ENCODE measurements at regions not wholly inside any gene's neighbourhood (a gene's known extent, or its start where the extent isn't known, plus 50 kb on each side); places are given as distances from the start of the nearest gene placed in this dataset.
A peak's percentile ranks its signal among the peaks of the same experiment; 100 is the strongest.

DNA sequence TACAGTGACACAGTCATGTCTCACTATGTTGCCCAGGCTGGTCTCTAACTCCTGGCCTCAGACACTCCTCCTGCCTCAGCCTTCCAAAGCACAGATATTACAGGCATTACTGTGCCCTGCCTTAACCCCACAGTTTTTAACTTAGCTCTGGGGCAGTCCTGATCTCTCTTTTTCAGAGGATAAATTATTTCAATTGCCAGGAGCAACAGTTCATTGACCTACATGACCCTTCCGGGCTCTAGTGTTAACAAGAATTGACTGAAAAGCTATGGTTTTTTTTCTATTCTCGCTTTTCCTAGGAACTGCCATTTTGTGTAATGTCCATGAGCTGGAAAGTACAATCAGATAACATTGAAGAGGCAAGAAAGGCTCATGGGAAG, 92.8 kb downstream of the HNRNPLL start:
- Mint-ChIP-seq H3K27ac (no peak overlapping the region), H3K27me3 (peaks cover 2% of the 10 kb centered on the region), H3K4me1 (peaks cover 4% of the 10 kb centered on the region), H3K36me3 (no peaks in the 10 kb centered on the region), H3K4me3 (no peak overlapping the region), H3K9me3 (peaks cover 4% of the 10 kb centered on the region)
- ATAC-seq (ENCODE audit: low read depth) = no peak
- DNase-seq (ENCODE audit: low spot score in 2 of 2) = no peak

DNA sequence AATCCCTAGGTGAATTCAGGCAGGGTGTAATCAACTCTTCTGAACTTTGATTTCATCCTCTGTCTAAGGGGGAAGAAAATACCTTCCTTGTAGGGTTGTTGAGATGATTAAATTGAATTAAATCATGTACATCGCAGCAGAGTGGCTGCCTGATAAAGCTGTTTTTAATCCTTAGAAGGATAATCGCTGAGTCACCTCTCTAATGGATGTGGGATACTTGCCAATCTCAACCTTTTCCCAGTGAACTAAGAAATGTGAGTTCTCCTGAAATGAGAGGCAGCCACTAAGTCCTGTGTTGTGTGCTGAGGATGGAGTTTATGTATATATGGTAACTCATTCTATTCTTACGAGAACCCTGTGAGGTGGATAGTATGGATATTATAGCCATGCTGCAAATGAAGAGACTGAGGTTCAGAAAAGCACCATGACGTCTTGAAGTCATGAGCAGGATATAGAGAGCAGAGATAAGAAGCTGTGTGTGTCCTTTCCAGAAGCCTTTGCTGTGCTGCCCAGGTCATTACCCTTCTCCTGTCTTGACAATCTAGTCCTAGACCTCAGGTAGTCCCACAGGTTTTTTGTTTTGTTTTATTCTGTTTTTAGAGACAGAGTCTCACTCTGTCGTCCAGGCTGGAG, 93.3 kb downstream of the HNRNPLL start:
- no peaks in the 10 kb centered on the region for H3K36me3 Mint-ChIP-seq
- ATAC-seq (ENCODE audit: low read depth) = no peak
- H3K27ac Mint-ChIP-seq = no peak overlapping the region

DNA sequence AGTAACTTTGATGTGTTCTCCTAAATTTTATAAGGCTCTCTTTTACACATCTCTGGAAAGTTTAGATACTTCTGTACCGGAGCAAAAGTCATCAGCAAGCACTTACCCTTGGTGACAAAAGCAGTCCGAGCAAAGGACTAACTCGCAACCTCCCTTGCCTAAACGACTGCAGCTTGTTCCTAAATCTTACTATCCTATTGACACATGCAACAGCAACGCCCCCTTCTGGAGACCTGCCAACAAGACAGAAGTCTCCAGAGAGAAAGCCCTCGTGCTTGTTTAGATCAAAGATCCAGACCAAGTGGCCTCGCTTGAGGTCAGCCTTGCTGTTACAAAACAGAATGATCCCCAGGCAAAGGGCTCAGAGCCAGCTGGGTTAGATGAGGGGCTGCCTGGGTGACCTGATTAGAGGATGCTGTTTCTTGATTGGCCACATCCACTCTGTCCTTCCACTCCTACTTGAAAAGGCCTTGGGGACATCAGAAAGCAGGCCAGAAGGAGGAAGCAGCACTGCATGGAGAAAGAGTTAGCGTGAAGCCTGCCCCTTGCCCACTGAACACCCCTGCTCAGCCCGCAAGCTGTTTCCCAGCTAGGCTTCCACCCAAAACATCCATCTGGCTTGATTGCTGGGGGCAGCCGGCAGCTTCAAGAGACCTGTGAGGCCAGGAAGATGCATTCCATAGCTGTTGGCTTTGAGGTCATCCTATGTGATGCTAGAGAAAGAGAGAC, 94.3 kb downstream of the HNRNPLL start:
- Mint-ChIP-seq H3K4me1 (peaks cover 4% of the 10 kb centered on the region), H3K27me3 (peaks cover 2% of the 10 kb centered on the region), H3K9me3 (peaks cover 4% of the 10 kb centered on the region), H3K27ac (no peak overlapping the region), H3K4me3 (no peak overlapping the region), H3K36me3 (no peaks in the 10 kb centered on the region)
- peak; percentile 96 for ATAC-seq (ENCODE audit: low read depth)
- DNase-seq (ENCODE audit: low spot score in 2 of 2) = peak; percentile 73

More for the DNA sequence above, 93.3 kb downstream of the HNRNPLL start:
- Mint-ChIP-seq H3K27me3 (peaks cover 2% of the 10 kb centered on the region), H3K4me3 (no peak overlapping the region), H3K9me3 (peaks cover 4% of the 10 kb centered on the region), H3K4me1 (peaks cover 4% of the 10 kb centered on the region)
- no peak for DNase-seq (ENCODE audit: low spot score in 2 of 2)

DNA sequence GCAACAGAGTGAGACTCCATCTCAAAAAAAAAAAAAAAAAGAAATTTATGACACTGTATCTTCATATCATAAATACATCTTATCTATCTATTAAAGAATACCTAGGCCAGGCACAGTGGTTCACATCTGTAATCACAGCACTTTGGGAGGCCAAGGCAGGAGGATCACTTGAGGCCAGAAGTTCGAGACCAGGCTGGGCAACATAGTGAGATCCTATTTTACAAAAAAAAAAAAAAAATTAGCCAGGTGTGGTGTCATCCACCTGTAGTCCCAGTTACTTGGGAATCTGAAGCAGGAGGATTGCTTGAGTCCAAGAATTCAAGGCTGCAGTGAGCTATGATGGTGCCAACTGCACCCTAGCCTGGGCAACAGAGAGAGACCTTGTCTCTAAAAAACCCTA, 95.0 kb downstream of the HNRNPLL start:
- Mint-ChIP-seq H3K27me3 (peaks cover 2% of the 10 kb centered on the region), H3K36me3 (no peaks in the 10 kb centered on the region), H3K9me3 (peaks cover 4% of the 10 kb centered on the region), H3K27ac (no peak overlapping the region), H3K4me1 (peaks cover 4% of the 10 kb centered on the region), H3K4me3 (no peak overlapping the region)
- DNase-seq (ENCODE audit: low spot score in 2 of 2) = no peak
- no peak for ATAC-seq (ENCODE audit: low read depth)

DNA sequence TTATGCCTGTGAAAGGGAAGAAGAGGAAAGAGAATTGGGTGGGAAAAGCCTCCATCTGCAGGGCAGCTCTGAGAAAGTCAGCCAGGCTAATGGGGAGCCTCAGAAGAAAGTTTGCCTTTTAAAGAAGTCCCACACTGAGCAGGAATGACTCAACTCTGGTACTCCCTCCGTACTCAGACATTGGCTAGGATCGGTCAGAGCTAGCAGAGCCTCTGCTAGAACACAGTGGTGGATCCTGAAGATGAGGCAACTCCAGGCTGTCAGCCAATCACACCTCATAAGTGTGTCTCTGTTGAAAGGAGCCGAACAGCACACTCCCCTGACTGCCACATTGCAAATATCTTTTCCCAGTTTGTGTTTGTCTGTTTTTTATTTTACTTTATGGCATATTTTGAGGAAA, 96.9 kb downstream of the HNRNPLL start:
- ATAC-seq (ENCODE audit: low read depth) (no peak), DNase-seq (ENCODE audit: low spot score in 2 of 2) (no peak)
- H3K27me3 Mint-ChIP-seq = peaks cover 5% of the 10 kb centered on the region
- peaks cover 5% of the 10 kb centered on the region for H3K4me1 Mint-ChIP-seq
- no peak overlapping the region for H3K4me3 Mint-ChIP-seq
- H3K27ac Mint-ChIP-seq = no peak overlapping the region
- peaks cover 10% of the 10 kb centered on the region for H3K9me3 Mint-ChIP-seq
- peaks cover 5% of the 10 kb centered on the region for H3K36me3 Mint-ChIP-seq

DNA sequence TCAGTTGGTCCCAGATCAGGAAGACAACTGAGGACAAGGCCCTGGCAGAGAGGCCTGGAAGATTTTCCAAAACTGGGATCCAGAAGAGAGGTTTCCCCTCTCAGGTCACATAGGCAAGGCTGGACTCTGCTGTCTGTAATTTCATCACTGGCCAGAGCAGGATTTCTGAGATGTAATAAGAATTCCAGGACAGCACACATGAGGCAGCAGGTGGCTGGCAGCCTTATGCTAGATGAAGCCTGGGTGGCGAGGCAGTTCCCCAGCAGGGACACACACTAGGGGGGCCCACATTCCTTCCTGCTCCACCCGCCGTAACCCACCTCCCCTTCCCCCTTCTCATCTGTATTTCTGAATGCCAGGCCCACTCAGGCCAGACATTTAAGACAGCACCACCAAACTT, 98.6 kb downstream of the HNRNPLL start:
- Mint-ChIP-seq H3K4me3 (no peak overlapping the region), H3K27me3 (peaks cover 7% of the 10 kb centered on the region), H3K9me3 (peaks cover 10% of the 10 kb centered on the region), H3K27ac (no peak overlapping the region), H3K36me3 (peaks cover 9% of the 10 kb centered on the region), H3K4me1 (peaks cover 6% of the 10 kb centered on the region)
- DNase-seq (ENCODE audit: low spot score in 2 of 2) (no peak), ATAC-seq (ENCODE audit: low read depth) (no peak)

DNA sequence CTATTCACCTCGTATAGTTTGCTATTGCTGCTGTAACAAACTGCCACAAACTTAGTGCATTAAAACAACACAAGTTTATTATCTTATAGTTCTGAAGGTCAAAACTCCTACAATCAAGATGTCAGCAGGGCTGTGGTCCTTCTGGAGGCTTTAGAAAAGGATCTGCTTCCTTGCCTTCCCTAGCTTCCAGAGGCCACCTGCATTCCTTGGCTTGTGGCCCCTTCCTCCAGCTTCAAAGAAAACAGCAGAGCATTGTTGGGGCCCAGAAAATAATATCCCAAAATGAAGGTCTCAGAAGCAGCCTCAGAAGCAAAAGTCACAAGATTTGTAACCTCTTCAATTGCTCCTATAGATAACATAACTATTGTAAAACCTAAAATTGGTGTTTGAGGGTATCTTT, 100.6 kb downstream of the HNRNPLL start:
- Mint-ChIP-seq H3K4me1 (peaks cover 10% of the 10 kb centered on the region), H3K27me3 (peaks cover 5% of the 10 kb centered on the region), H3K36me3 (peaks cover 9% of the 10 kb centered on the region), H3K27ac (no peak overlapping the region), H3K4me3 (no peak overlapping the region), H3K9me3 (peaks cover 10% of the 10 kb centered on the region)
- DNase-seq (ENCODE audit: low spot score in 2 of 2) = no peak
- ATAC-seq (ENCODE audit: low read depth) = no peak

DNA sequence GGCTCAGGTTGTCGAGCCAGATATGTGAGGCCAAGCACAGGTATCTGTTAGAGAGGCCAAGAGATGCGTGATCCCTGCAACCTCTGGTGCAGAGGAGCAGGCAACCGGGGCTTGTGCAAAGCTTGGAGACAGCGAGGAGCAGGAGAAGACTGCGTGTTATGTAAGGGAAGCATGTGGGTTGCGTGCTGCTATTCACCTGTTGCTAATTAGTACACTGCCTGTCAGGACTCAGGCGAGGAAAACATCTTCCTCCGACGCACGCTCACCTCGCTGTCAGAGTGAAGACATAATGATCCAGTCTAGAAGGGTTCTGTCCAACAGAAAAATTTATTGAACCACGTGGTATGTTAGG, 102.5 kb downstream of the HNRNPLL start:
- no peak overlapping the region for H3K4me3 Mint-ChIP-seq
- ATAC-seq (ENCODE audit: low read depth) (no peak), DNase-seq (ENCODE audit: low spot score in 2 of 2) (no peak)
- peaks cover 6% of the 10 kb centered on the region for H3K9me3 Mint-ChIP-seq
- peaks cover 9% of the 10 kb centered on the region for H3K36me3 Mint-ChIP-seq
- H3K27ac Mint-ChIP-seq = no peak overlapping the region
- peaks cover 10% of the 10 kb centered on the region for H3K4me1 Mint-ChIP-seq
- H3K27me3 Mint-ChIP-seq = peaks cover 5% of the 10 kb centered on the region

DNA sequence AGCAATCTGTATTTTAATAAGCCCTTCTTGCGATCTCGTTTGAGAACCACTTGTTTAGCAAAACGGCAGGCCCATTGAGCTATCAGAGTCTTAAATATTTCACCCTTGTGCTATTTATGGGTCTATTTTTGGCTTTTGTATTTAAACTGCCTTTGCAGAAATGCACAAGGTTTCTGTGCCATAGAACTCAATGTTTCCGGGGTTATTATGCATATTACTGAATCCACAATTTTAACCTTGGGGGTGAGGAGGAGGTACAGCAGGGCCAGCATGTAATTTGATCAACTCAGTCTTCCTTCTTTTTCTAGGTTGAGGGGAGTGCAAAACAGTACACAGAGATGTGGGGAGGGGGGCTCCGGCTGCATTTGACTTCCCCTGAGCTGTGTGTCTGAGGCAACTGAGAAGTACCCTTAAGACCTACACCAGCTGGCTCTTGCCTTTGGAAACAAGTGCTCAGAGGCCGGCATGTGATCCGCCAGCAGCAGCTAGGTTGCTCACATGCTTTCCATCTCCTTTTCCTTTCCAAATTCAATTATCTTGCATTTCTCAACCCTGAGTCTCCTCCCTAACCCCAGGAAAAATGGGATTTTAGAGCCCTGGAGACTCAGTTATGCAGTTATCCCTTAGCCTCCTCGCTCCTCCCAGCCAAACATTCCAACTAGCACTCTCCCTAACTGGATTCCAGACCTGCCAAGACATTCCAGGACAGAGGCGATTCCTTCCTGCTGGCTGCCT, 103.0 kb downstream of the HNRNPLL start:
- DNase-seq (ENCODE audit: low spot score in 2 of 2) = no peak
- Mint-ChIP-seq H3K9me3 (peaks cover 6% of the 10 kb centered on the region), H3K27ac (no peak overlapping the region), H3K27me3 (peaks cover 5% of the 10 kb centered on the region), H3K4me1 (peaks cover 10% of the 10 kb centered on the region), H3K36me3 (peaks cover 9% of the 10 kb centered on the region), H3K4me3 (no peak overlapping the region)
- ATAC-seq (ENCODE audit: low read depth) = no peak

DNA sequence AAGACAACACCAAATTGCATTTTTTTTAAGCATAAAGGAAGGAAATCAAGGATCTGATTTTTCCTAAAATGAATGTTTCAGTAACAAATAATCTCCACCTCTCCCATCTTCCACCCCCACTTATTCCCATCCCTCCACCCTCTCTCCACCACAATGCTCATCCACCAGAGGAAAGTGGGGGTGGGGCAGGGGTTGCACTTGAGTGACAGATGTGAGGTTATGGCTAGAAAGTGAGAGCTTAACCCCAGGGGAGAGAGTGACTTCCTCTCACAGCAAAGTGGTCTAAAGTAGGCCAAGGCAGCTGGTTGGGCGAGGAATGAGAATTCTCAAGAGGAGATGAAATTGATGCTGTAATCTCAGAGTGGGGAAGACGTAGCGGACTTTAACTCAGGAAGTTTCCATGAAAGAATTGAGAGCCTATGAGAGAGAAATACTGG, 104.7 kb downstream of the HNRNPLL start:
- H3K4me3 Mint-ChIP-seq = peak overlapping the region; percentile 57
- ATAC-seq (ENCODE audit: low read depth) = peak; percentile 99
- peaks cover 10% of the 10 kb centered on the region for H3K4me1 Mint-ChIP-seq
- H3K9me3 Mint-ChIP-seq = peaks cover 9% of the 10 kb centered on the region
- DNase-seq (ENCODE audit: low spot score in 2 of 2) = peak; percentile 16 to 34
- peaks cover 9% of the 10 kb centered on the region for H3K36me3 Mint-ChIP-seq
- H3K27ac Mint-ChIP-seq = no peak overlapping the region
- peaks cover 5% of the 10 kb centered on the region for H3K27me3 Mint-ChIP-seq

DNA sequence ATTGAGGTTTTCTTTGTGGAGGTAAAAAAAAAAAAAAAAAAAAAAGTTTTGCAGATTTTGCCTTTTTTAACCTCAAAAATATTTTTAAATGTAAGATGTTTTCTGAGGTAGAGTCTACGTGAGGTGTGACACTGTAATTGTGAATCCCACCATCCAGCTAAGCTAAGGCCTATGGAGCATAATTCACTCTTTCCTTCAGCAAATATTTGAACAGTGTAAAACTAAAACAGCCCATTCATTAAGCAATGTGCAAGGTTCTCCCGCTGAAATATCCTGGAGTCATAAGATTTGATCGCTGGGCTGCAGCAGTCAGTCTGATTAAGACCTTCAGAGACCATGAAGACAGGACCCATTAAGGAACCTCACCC, 105.1 kb downstream of the HNRNPLL start:
- Mint-ChIP-seq H3K36me3 (peaks cover 8% of the 10 kb centered on the region), H3K27me3 (peaks cover 5% of the 10 kb centered on the region), H3K27ac (no peak overlapping the region), H3K9me3 (peaks cover 9% of the 10 kb centered on the region), H3K4me1 (peaks cover 10% of the 10 kb centered on the region), H3K4me3 (no peak overlapping the region)
- no peak for DNase-seq (ENCODE audit: low spot score in 2 of 2)
- ATAC-seq (ENCODE audit: low read depth) = no peak

DNA sequence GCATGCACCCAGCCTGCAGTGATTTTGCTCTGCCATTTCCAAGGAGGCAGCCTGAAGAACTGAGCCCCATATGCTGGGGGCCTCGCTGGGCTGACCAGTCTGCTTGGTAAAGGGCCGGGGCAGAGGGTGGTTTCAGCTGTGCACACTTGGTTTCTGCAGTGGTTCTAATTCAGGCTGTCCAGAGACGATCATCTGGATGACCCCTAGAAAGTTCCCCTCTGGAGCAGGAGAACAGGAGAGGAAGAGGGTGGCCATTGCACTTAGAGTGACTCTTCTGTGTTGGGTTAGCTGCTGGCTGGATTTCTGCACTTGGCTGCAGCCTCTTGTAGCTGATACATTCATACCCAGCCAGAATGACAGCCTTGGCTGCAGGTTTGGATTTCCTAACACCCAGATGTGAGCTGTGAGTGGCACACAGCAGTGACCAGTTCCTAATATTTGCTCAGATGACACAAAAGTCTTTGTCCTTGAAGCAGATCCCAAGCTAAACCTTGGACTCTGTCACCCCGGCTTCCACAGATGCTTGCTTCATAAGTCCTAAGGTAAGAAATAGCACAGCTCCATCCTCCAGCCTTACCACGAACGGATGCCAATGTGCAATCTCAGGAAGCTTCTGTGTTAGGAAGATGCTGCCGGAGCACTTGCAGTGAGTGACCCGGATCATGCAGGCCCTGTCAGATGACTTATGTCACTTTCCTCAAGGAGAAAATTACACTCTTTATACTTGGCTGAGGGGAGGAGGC, 105.6 kb downstream of the HNRNPLL start:
- Mint-ChIP-seq H3K27me3 (peaks cover 5% of the 10 kb centered on the region), H3K4me3 (no peak overlapping the region), H3K27ac (no peak overlapping the region), H3K36me3 (peaks cover 5% of the 10 kb centered on the region), H3K9me3 (peaks cover 8% of the 10 kb centered on the region), H3K4me1 (peaks cover 10% of the 10 kb centered on the region)
- ATAC-seq (ENCODE audit: low read depth) (no peak), DNase-seq (ENCODE audit: low spot score in 2 of 2) (no peak)

DNA sequence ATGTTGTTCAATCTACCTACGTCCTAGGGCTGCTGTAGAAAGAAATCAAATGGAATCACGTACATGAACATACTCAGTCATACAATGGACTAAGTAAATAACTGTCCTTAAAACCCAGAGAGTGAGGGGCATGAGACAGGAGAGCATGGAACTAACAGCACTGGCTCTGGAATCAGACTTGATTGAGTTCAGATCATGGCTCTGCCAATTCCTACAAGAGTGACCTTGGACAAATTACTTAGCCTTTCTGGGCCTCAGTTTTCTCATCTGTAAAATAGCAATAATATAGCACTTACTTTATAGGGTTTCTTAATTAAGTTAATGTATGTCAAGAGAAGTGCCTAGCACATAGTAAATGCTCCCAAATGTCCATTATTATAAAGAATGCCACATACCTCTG, 106.8 kb downstream of the HNRNPLL start:
- Mint-ChIP-seq H3K27ac (no peak overlapping the region), H3K9me3 (peaks cover 4% of the 10 kb centered on the region), H3K4me1 (peaks cover 10% of the 10 kb centered on the region), H3K4me3 (no peak overlapping the region), H3K27me3 (peaks cover 3% of the 10 kb centered on the region), H3K36me3 (peaks cover 5% of the 10 kb centered on the region)
- DNase-seq (ENCODE audit: low spot score in 2 of 2) (no peak), ATAC-seq (ENCODE audit: low read depth) (no peak)

DNA sequence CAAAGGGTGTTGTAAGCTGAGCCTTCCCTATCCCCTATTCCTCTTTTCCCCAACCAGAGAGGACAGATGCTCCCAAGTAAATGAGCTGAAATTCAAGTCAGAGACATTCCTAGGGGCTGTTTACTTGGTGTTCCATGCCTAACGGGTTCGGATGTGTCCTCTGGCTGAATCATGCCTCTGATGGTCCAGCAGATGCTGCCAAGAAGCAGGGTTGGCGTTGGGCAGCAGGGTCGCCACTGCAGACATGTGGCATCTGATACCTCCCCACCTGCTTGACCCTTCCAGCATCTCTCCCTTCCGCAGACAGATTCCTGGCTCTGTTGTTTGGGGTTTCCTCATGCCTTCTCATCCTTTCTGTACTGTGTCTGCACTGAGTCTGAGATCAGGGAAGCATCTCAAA, 108.3 kb downstream of the HNRNPLL start:
- Mint-ChIP-seq H3K4me1 (peaks cover 8% of the 10 kb centered on the region), H3K36me3 (no peaks in the 10 kb centered on the region), H3K27ac (no peak overlapping the region), H3K9me3 (peaks cover 3% of the 10 kb centered on the region), H3K27me3 (no peaks in the 10 kb centered on the region), H3K4me3 (no peak overlapping the region)
- ATAC-seq (ENCODE audit: low read depth) = no peak
- DNase-seq (ENCODE audit: low spot score in 2 of 2) = no peak
